ENCODE measurements at regions not wholly inside any gene's neighbourhood (a gene's known extent, or its start where the extent isn't known, plus 50 kb on each side); places are given as distances from the start of the nearest gene placed in this dataset.

- Histone ChIP-seq H3K27me3 (ENCODE audit: insufficient read depth, low read depth) (no peaks in the 10 kb centered on the region), H3K4me1 (ENCODE audit: low read depth, poor library complexity, severe bottlenecking) (no peaks in the 10 kb centered on the region), H3K79me2 (ENCODE audit: insufficient read depth, low read depth) (no peaks in the 10 kb centered on the region), H3K9ac (no peak overlapping the region), H3K4me3 (IDR thresholded peaks at IDR 0.05; ENCODE audit: insufficient read depth, low read depth, low read length) (no peak overlapping the region), H4K20me1 (ENCODE audit: insufficient read depth) (no peaks in the 10 kb centered on the region), H3K27ac (no peak overlapping the region), H3K36me3 (ENCODE audit: insufficient read depth) (no peaks in the 10 kb centered on the region), H3K4me2 (no peak overlapping the region), H2AFZ (ENCODE audit: low read depth) (no peak overlapping the region)
- no peak for TF ChIP-seq CTCF (conservative IDR thresholded peaks at IDR 0.05; ENCODE audit: low read depth, low read length)
Measured at GRCh38 chr6:121020656-121021055, 313.6 kb downstream of the TBC1D32 start.

- H3K4me2 ChIP-seq = no peak overlapping the region
- H4K20me1 ChIP-seq (ENCODE audit: insufficient read depth) = no peaks in the 10 kb centered on the region
- H3K27ac ChIP-seq = no peak overlapping the region
- no peak overlapping the region for H3K4me3 ChIP-seq (IDR thresholded peaks at IDR 0.05; ENCODE audit: insufficient read depth, low read depth, low read length)
- no peaks in the 10 kb centered on the region for H3K36me3 ChIP-seq (ENCODE audit: insufficient read depth)
- H3K79me2 ChIP-seq (ENCODE audit: insufficient read depth, low read depth) = no peaks in the 10 kb centered on the region
- H3K4me1 ChIP-seq (ENCODE audit: low read depth, poor library complexity, severe bottlenecking) = no peaks in the 10 kb centered on the region
- H2AFZ ChIP-seq (ENCODE audit: low read depth) = no peak overlapping the region
- no peaks in the 10 kb centered on the region for H3K27me3 ChIP-seq (ENCODE audit: insufficient read depth, low read depth)
- H3K9ac ChIP-seq = no peak overlapping the region
- TF ChIP-seq CTCF (conservative IDR thresholded peaks at IDR 0.05; ENCODE audit: low read depth, low read length) = no peak
Measured at GRCh38 chr6:121008553-121008952, 325.7 kb downstream of the TBC1D32 start.

- H3K79me2 ChIP-seq (ENCODE audit: insufficient read depth, low read depth) = no peaks in the 10 kb centered on the region
Measured at GRCh38 chr6:121006024-121006423, 328.3 kb downstream of the TBC1D32 start.

GRCh38 chr6:121000381-121000780 is 333.9 kb downstream of the TBC1D32 start:
- H3K79me2 ChIP-seq (ENCODE audit: insufficient read depth, low read depth) = no peaks in the 10 kb centered on the region
- no peaks in the 10 kb centered on the region for H3K36me3 ChIP-seq (ENCODE audit: insufficient read depth)
- no peak overlapping the region for H3K27ac ChIP-seq
- H3K4me1 ChIP-seq (ENCODE audit: low read depth, poor library complexity, severe bottlenecking) = no peaks in the 10 kb centered on the region
- H2AFZ ChIP-seq (ENCODE audit: low read depth) = no peak overlapping the region
- no peaks in the 10 kb centered on the region for H3K27me3 ChIP-seq (ENCODE audit: insufficient read depth, low read depth)
- no peaks in the 10 kb centered on the region for H4K20me1 ChIP-seq (ENCODE audit: insufficient read depth)
- no peak overlapping the region for H3K9ac ChIP-seq
- no peak for TF ChIP-seq CTCF (conservative IDR thresholded peaks at IDR 0.05; ENCODE audit: low read depth, low read length)
- no peak overlapping the region for H3K4me3 ChIP-seq (IDR thresholded peaks at IDR 0.05; ENCODE audit: insufficient read depth, low read depth, low read length)
- H3K4me2 ChIP-seq = no peak overlapping the region

More at GRCh38 chr6:121006024-121006423, 328.3 kb downstream of the TBC1D32 start:
- TF ChIP-seq CTCF (conservative IDR thresholded peaks at IDR 0.05; ENCODE audit: low read depth, low read length) = no peak
- Histone ChIP-seq H3K9ac (no peak overlapping the region), H3K4me2 (no peak overlapping the region), H2AFZ (ENCODE audit: low read depth) (no peak overlapping the region), H4K20me1 (ENCODE audit: insufficient read depth) (no peaks in the 10 kb centered on the region), H3K4me1 (ENCODE audit: low read depth, poor library complexity, severe bottlenecking) (no peaks in the 10 kb centered on the region), H3K4me3 (IDR thresholded peaks at IDR 0.05; ENCODE audit: insufficient read depth, low read depth, low read length) (no peak overlapping the region), H3K27me3 (ENCODE audit: insufficient read depth, low read depth) (no peaks in the 10 kb centered on the region), H3K27ac (no peak overlapping the region), H3K36me3 (ENCODE audit: insufficient read depth) (no peaks in the 10 kb centered on the region)

All from KMS-11 (cell line).